GM18873 (cell line): ENCODE measurements at regions not wholly inside any gene's neighbourhood (a gene's known extent, or its start where the extent isn't known, plus 50 kb on each side); places are given as distances from the start of the nearest gene placed in this dataset.
"Not testable (repeated sequence)": the region's sequence is repeated elsewhere in the genome, so short reads cannot be mapped to it uniquely, and the experiment has no call there.

Experiments used
- ATAC-seq: cut with Tn5 transposase; IDR thresholded peaks from one replicate; pipeline ENCODE4 v1.9.1; 2021; ENCODE audit warnings: mild to moderate bottlenecking, moderate library complexity, moderate number of reproducible peaks; ENCODE audit not compliant: unreplicated experiment, low FRiP score

DNA sequence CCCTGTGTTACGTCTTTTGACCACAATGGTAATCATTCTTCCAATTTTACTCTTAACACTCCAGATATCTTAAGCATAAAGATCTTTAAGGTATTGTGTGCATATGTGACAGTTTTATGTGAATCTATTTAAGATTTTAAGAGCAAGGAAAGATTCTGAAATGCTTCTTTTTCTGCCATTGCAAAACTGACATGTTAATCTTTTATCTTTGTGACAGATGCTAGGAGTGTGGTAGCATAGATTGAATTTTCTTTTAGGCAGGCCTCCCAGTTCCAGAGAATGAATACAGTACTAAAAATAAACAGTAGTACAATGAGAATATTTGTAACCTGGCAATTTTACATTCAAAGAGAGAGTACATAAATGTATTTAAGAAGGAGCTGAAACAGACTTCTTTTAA is 232.5 kb upstream of the ZSWIM2 start:
- ATAC-seq, result no peak

DNA sequence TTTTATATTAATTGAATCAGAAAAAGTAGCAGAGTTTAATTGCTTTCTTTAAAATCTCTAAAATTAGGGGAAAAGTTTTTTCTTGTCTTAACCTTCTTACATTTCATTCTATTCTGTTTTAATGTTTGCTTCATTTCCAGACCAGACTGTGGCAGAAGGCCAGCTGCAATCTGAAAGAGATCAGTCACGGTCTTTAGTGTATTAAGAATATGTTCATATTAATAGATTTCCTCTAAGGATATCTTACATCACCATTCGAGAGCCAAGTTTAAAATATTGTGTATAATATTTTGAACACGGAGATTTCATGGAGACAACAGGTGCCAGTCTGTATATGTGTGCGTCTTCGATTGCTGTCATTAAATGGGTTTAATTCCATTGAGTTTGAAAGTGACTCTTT is 230.9 kb upstream of the ZSWIM2 start:
- no peak for ATAC-seq

DNA sequence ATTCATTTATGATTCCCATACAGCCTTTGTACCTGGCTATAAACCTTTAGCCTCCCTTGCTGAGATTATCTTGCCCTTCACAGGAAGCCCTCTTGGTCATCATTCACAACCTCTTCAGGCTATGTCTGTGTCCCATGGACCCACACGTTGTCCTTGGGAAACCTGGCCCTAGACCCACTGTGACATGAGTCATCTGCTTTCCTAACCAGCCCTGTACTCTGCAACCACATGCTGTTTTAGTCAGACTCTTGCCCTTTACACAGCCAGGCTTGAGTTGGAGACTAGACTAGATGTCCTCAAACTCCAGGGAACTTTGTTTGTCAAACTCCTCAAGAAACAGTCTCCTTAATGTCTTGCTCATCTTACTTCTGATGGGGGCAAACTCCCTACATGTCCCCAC is 229.3 kb upstream of the ZSWIM2 start:
- no peak for ATAC-seq

DNA sequence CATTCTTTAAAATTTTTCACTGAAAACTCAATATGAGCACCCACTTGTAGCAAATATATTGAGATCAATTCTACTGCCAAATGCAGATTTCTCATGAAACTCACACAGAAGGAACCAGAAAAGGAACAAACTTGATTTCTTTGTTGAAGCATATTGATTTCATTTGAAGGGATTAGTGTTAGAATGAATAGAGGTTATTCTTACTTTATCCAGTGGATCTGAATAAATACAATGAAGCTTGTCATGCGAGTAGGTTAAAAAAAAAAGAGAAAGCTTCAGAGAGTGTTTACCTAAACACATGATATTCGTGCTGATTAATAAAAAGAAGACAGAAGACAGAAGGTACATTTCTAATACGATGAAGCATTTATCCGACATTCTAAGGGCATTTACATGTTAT is 226.7 kb upstream of the ZSWIM2 start:
- no peak for ATAC-seq

DNA sequence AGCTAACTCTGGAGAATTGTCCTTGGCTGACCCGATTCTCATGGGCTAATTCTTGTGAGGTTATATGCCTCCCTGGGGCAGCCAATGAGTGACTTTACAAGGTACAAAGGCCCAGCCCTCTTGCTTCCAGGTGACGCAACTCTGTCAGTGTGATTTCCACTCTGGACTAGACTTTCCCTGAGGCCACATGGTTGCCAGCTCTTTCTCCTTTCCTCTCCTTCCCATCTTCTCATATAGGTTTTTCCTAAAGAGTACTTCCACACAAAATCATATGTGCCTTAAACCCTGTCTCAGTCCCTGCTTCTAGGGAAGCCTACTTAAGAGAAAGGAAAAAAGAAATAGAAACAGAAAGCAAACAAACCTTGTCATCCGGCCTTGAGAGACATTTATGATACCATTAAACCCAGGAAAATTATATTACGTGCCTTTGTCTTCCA is 226.2 kb upstream of the ZSWIM2 start:
- ATAC-seq, result no peak

DNA sequence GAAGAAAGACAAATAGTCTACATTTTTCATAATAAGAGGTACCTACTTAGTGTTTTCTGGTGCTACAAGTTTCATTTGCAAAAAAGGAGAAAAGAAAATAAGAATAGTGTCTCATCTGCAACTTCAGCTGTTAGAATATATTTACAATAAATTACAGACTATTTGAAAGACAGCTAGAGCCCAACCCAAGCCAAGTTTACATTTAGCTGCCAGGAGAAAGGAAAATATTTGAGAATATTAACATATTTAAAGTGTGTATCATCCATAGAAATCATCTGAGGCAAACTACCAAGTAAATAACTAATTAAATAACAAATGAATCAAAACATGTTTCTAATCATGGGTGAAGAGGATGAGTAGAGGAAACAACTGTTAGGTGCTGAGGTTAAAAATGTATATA is 209.2 kb upstream of the ZSWIM2 start:
- ATAC-seq, result no peak

DNA sequence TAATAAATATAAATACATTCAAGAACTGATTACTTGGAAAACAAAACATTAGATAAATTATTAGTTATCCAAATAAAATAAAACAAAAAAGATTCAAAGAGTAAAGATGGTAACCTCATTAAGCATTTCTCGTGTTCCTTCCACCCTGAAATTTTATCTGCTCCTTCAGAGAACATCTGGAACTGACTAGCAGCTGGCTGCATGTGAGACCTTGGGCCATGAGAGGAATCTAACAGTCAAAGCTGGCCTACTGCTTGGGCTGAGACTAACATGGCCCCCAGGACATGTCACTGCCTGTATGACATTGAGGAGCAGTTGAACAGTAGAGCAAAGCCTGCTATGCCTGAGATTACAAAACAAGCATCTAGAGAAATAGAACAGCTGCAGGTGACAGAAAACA is 208.5 kb upstream of the ZSWIM2 start:
- no peak for ATAC-seq

DNA sequence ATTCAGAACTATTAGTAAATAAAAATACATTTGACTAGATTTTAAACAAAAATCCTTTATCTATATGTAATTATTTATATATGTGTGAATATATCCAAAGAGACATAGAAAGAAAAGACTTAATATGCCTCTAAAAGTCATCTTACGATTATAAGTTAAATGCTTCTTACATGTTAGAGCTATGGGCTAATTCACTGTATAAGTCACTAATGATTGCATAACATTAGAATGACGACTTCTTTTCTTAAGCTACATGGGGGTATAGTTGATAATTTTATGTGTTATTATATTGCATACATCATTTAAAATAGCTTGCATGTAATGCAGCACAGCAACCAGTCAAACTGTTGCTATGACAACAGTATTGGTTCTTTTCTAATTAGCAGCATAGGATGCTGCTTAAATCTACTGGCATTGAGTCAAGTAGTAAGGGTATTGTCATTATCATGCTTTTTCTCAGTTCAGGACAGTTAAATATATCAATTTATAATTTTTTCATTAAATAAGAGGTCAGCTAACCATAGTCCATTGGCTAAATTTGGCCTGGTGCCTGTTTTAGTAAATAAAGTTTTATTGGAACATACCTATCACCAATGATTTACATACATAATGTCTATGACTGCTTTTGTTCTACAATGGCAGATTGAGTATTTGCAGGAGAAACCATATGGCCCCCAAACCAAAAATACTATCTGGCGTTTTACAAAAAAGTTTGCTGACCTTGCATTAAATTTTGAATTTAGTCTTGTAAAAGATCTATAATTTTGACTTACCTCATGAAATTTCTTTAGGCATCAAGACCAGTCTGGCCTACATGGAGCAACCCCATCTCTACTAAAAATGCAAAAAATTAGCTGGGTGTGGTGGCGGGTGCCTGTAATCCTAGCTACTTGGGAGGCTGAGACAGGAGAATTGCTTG is 207.7 kb upstream of the ZSWIM2 start:
- ATAC-seq, result no peak

DNA sequence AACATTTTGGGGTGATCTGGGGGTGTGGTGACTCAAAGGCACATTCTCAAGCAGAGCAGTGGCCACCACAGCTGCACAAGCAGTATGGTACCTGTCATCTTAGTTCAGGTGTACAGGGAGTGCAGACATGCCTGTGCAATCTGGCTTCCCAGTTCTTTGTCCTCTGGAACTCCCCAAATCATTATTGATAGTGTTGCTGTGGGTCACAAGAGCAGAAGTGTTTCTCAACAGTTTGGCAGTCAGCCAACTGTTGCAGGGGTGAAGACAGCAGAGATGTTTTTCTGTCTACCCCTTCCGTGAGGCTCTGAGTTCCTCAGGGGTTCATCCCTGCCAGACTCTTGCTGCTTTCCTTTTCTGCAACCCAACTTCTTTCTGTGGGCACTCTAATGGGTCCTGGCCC is 206.5 kb upstream of the ZSWIM2 start:
- ATAC-seq, result no peak

DNA sequence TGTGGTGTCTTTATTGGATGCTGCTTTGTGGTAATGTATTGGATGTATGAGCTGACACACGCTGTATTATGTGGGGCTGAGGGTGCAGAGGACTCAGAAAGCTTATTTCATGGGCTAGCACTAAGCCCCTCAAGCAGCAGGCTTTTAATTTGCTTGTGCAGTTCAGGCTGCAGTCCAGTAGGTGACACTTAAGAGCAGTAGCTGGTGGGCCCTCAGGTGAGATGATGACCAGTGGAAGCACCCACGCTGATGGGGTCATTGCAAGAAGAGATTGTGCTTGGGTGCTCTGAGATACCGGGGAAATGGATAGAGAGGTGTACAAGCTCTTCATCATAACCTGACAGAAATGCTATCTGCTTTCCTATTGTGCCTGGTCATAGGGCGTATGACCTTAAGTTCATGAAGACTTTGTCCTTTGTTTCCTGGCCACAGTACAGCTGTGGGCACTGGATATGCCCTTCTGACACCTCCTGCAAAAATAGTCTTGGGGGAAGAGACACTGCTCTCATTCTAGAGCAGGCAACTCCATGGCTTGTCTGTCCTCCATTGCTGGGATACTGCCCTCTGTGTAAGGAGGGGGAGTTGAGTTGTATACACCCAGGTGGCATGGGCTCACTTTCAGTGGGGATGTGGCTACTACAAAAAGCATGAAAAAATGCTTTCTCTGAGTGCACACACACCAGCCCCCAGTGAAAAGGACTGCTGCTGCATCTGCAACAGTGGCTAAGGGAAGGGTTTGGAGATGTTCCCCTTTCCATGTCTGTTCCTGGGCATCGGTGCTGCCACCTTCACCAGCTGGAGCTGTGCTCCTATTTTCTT is 205.7 kb upstream of the ZSWIM2 start:
- ATAC-seq, result no peak

DNA sequence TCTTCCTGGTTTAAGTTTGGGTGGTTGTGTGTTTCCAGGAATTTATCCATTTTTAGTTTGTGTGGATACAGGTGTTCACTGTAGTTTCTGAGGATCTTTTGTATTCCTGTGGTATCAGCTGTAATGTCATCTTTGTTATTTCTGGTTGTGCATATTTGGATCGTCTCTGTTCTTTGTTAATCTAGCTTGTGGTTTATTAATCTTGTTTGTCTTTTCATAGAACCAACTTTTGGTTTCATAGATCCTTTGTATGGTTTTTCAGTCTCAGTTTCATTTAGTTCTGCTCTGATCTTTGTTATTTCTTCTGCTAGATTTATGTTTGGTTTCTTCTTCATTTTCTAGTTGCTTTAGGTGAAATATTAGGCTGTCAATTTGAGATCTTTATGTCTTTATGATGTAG is 202.4 kb upstream of the ZSWIM2 start:
- ATAC-seq, result no peak

DNA sequence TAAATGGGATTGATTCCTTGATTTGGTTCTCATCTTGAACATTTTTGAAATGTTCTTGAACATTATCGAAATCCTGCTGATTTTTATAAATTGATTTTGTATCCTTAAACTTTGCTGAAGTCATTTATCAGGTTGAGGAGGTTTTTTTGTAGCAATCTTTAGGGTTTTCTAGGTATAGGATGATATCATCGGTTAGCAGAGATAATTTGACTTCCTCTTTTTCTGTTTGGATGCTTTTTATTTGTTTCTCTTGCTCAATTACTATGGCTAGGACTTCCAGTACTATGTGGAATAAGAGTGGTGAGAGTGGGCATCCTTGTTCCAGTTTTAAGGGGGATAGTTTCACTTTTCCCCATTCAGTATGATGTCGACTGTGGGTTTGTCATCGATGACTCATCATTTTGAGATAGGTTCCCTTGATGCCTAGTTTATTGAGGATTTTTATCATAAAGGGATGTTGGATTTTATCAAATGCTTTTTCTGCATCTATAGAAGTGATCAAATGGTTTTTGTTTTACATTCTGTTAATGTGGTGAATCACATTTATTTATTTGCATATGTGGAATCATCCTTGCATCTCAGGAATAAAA is 201.5 kb upstream of the ZSWIM2 start:
- ATAC-seq, result no peak

DNA sequence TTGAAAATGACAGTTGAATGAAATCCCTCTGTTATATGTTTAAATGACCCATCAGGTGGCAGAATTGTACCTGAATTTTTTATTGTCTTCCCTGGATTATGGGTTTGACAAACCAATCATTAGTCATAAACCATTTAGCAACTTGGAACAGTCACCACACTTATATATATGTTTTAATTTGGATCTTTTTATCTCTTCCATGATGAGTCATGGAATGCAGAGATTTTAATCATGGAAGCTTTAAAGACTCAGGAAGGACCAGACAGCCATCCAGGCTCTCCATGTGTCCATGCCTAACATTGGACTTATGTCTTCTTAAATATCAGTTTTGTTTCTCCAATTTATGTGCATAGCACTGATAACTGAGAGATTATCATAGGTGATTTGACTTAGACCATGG is 188.3 kb upstream of the ZSWIM2 start:
- no peak for ATAC-seq

DNA sequence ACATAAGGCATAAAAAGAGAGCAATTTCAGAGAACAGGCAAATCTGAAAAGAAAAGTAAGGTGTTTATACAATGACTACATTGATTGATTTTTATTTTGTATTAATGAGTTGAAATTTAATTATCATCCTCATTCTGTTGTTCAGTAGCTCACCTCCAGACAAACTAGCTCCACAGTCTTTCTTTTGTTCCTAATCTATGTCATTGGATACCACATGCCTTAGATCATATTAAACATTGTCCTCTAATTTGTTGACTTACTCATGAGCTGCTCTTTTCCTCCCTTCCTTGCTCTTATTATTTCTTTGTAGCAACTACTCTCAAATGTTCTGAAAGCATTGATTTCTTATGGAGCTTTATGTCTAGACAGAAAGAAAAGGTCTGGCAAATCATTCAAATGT is 185.5 kb upstream of the ZSWIM2 start:
- ATAC-seq, result no peak

DNA sequence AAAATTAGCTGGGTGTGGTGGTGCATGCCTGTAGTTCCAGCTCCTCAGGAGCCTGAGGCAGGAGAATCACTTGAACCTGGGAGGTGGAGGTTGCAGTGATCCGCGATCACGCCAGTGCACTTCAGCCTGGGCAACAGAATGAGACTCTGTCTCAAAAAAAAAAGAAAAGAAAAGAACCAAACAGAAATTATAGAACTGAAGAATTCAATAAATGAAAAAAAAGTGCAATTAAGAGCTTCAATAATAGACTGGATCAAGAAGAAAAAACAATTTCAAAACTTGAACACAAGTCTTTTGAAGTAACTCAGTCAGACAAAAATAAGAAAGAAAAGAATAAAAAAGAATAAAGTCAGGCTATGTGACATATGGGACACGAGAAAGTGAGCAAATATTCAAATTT is 175.8 kb upstream of the ZSWIM2 start:
- ATAC-seq, result no peak

DNA sequence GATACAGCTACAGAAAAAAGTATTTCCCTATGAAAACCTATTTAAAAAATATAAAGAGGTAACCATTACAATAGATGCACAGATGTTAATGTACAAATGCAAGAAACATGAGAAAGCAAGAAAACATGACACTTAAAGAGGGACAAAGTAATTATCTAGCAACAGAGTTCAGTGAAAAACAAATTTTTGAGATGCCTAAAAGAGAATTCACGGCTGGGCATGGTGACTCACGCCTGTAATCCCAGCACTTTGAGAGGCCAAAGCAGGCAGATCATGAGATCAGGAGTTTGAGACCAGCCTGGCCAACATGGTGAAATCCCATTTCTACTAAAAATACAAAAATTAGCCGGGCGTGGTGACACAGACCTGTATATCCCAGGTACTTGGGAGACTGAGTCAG is 175.0 kb upstream of the ZSWIM2 start:
- not testable (repeated sequence) for ATAC-seq

DNA sequence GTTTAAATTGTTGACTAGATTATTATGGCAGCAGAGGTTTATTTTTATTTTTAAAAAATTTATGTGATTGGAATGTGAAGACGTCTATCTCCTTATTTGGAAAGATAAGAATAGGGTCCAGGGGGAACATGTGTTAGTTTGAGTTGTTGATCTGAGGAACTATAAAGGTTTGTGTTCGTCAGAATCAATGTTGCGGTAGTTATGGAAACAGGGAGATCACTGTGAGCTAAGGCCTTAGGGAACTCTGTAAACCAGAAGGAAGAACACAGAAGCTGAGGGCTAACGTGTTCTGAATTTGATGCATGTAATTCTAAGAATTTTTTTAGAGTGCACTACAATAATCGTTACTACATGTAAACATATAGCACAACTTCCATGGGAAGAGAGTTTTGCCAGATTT is 168.5 kb upstream of the ZSWIM2 start:
- no peak for ATAC-seq

DNA sequence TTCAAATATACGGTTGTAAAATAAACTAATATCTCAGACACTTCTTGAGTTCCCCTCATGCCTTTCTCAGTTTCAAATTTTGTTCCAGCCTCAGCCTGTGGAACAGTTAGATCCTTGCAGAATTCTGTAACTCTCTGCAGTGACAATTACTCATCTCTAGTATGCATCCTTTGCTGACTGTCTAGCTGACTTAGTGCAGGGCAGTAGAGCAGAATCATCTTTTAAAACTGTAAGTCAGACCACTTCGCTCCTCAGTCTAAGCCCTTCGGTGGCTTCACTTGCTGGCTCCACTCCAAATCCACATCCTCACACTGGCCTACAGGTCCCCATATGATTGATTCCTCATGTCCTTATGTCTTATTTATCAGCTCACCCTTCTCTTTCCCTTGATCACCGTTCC is 164.1 kb upstream of the ZSWIM2 start:
- no peak for ATAC-seq

DNA sequence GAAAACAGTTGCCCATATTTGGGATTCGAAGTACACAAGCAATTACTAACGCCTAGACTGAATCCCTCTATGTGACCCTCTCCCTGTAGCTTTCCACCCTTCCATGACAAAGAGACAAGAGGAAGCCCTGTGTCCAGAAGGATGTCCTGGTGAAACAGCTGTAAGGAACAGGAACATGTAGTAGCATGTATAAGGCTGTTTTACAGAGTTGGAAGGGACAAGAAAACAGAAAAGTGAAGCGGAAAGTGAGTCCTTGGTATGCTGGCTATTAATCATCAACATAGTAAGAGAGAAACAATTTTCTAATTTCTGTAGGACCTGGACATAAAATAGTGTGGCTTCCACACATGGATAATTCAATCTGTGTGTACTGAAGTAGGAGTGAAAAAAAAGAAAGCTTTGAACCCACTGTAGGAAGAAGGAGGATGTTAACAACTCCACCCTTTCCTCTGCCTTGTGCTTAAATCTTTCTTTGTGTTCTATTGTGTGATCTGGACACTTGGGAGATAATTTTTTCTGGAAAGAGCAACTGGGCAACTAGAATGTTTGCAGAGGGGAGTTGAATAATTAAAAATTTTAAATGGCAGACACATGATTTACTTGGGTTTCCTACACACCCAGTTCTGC is 162.3 kb upstream of the ZSWIM2 start:
- no peak for ATAC-seq

DNA sequence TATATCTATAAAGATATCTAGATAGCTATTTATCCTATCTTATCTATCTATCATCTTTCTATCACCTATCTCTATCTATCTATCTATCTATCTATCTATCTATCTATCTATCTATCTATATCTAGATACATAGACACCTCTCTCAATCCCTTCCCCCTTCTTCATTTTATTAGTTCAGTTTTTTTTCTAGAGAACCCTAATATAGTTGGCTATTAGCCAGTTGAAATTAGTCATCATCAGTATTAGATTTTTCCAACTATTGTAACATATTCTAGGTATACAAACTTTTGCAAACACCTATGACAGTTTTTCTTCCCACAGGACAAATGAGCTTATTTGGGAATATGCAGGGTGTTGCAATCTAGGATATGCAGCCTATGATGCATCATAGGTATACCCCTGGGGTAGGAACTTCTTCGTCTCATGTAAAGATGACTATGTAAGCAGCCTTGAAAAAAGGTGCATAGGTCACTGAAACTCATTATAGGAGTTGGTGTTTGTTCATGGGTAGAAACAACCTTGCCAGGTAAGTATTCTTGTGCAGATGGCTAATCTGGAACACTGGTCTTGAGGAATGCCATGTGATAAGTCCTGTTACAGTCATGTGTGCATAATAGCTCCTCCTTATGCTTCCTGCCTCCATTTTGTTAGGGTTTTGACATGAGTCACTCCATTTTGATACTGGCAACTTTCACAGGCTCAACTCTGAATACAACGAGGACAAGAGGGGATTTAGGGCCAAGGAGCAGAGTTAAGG is 160.7 kb upstream of the ZSWIM2 start:
- ATAC-seq, result no peak
